ENCODE measurements at regions not wholly inside any gene's neighbourhood (a gene's known extent, or its start where the extent isn't known, plus 50 kb on each side); places are given as distances from the start of the nearest gene placed in this dataset.
"Not testable (repeated sequence)": the region's sequence is repeated elsewhere in the genome, so short reads cannot be mapped to it uniquely, and the experiment has no call there.

- no peak for DNase-seq (ENCODE audit: low read depth)
Observed at GRCh38 chr6:115811541-115811940, 249.2 kb downstream of the FRK start.

GRCh38 chr6:115798229-115798628 lies 262.5 kb downstream of the FRK start:
- no peak for DNase-seq (ENCODE audit: low read depth)

- DNase-seq (ENCODE audit: low read depth): no peak
Observed at GRCh38 chr6:115796829-115797228, 263.9 kb downstream of the FRK start.

GRCh38 chr6:115796061-115796460 lies 264.6 kb downstream of the FRK start:
- no peak for DNase-seq (ENCODE audit: low read depth)

- no peak for DNase-seq (ENCODE audit: low read depth)
Observed at GRCh38 chr6:115783402-115784061, 277.2 kb downstream of the FRK start.

- no peak for DNase-seq (ENCODE audit: low read depth)
Observed at GRCh38 chr6:115782612-115783011, 278.1 kb downstream of the FRK start.

GRCh38 chr6:115773741-115774140 lies 286.9 kb downstream of the FRK start:
- no peak for DNase-seq (ENCODE audit: low read depth)

- no peak for DNase-seq (ENCODE audit: low read depth)
Observed at GRCh38 chr6:115770851-115771250, 289.8 kb downstream of the FRK start.

- no peak for DNase-seq (ENCODE audit: low read depth)
Observed at GRCh38 chr6:115768500-115768899, 292.2 kb downstream of the FRK start.

- DNase-seq (ENCODE audit: low read depth): no peak
Observed at GRCh38 chr6:115767931-115768330, 292.8 kb downstream of the FRK start.

GRCh38 chr6:115766745-115767462 lies 293.8 kb downstream of the FRK start:
- DNase-seq (ENCODE audit: low read depth): no peak

- no peak for DNase-seq (ENCODE audit: low read depth)
Observed at GRCh38 chr6:115765966-115766365, 294.7 kb downstream of the FRK start.

- DNase-seq (ENCODE audit: low read depth): no peak
Observed at GRCh38 chr6:115759051-115759450, 301.6 kb downstream of the FRK start.

GRCh38 chr6:115753446-115753845 lies 307.2 kb downstream of the FRK start:
- DNase-seq (ENCODE audit: low read depth): no peak

GRCh38 chr6:115750946-115751345 lies 309.7 kb downstream of the FRK start:
- DNase-seq (ENCODE audit: low read depth): no peak

GRCh38 chr6:115750292-115750691 lies 310.4 kb downstream of the FRK start:
- DNase-seq (ENCODE audit: low read depth): no peak

- DNase-seq (ENCODE audit: low read depth): no peak
Observed at GRCh38 chr6:115747719-115748118, 313.0 kb downstream of the FRK start.

- DNase-seq (ENCODE audit: low read depth): not testable (repeated sequence)
Observed at GRCh38 chr6:115746583-115746982, 314.1 kb downstream of the FRK start.

- no peak for DNase-seq (ENCODE audit: low read depth)
Observed at GRCh38 chr6:115740907-115741306, 319.8 kb downstream of the FRK start.

- no peak for DNase-seq (ENCODE audit: low read depth)
Observed at GRCh38 chr6:115735610-115736009, 325.1 kb downstream of the FRK start.

- no peak for DNase-seq (ENCODE audit: low read depth)
Observed at GRCh38 chr6:115733426-115733825, 327.3 kb downstream of the FRK start.

GRCh38 chr6:115729036-115729435 lies 331.7 kb downstream of the FRK start:
- DNase-seq (ENCODE audit: low read depth): no peak

- DNase-seq (ENCODE audit: low read depth): no peak
Observed at GRCh38 chr6:115728171-115728570, 332.5 kb downstream of the FRK start.

GRCh38 chr6:115721564-115721963 lies 339.1 kb downstream of the FRK start:
- DNase-seq (ENCODE audit: low read depth): no peak

All from stimulated activated CD8-positive, alpha-beta memory T cell treated with anti-CD3 and anti-CD28 coated beads, Interleukin-12 subunit alpha, Interleukin-12 subunit beta, amount 100 ng/mL, for 1 hour (primary cell).